ENCODE measurements at regions not wholly inside any gene's neighbourhood (a gene's known extent, or its start where the extent isn't known, plus 50 kb on each side); places are given as distances from the start of the nearest gene placed in this dataset.

GRCh38 chr3:175890066-175890465, 1030.9 kb downstream of the NAALADL2 start:
- TF ChIP-seq CTCF (IDR thresholded peaks at IDR 0.05): no peak
- no peak for TF ChIP-seq POLR2A (IDR thresholded peaks at IDR 0.05)

Data from lower leg skin (tissue), 3 donors.